NCI-H774 (cell line): ENCODE measurements at regions not wholly inside any gene's neighbourhood (a gene's known extent, or its start where the extent isn't known, plus 50 kb on each side); places are given as distances from the start of the nearest gene placed in this dataset.
"Not testable (repeated sequence)": the region's sequence is repeated elsewhere in the genome, so short reads cannot be mapped to it uniquely, and the experiment has no call there.

ENCODE experiments used
- DNase-seq: peaks from one replicate; lab custom pipeline; 2025; lab: John Stamatoyannopoulos, UW

- not testable (repeated sequence) for DNase-seq
Measured at GRCh38 chr7:135872861-135873260, 104.3 kb downstream of the MTPN start.

DNA sequence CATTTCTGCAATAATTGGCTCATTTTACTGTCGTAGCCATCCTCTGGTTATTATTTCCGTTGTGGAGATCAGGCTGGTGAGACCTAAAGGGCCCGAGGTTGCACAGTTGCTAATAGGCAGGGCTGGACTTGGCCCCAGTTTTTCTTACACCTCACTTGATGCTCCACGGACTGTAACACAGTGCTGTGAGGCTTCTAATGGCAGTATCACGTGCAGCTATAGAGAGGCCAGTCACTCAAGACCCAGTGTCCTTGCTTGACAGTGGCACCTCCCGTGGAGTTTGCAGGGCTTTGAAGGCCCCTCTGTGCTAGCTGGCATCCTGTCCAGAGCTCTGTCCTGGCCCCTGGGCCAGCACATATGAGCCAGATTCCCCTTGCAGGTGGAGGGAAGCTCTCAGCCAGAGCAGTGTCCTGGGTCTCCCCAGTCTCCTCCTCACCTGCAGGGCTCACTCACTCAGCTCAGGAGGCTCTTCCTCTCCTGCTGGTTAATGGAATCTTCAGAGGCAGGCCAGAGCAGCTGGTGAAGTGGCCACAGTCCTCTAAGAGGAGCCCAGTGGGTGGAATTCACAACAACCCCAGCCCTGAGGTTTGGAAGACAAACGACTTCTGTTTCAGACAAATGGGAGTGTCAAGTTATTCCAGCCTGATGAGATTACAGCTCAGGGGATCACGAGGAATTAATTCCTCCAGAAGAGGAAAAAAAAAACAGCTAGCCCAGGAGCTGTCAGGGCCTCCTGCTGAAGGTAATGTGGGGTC lies 114.2 kb upstream of the FAM180A start:
- DNase-seq: no peak

- DNase-seq: no peak
Measured at GRCh38 chr7:135859538-135859937, 110.9 kb upstream of the FAM180A start.

GRCh38 chr7:135858851-135859250 lies 110.2 kb upstream of the FAM180A start:
- DNase-seq: no peak

- DNase-seq: no peak
Measured at GRCh38 chr7:135858379-135858778, 109.8 kb upstream of the FAM180A start.

- no peak for DNase-seq
Measured at GRCh38 chr7:135857519-135858274, 109.1 kb upstream of the FAM180A start.

DNA sequence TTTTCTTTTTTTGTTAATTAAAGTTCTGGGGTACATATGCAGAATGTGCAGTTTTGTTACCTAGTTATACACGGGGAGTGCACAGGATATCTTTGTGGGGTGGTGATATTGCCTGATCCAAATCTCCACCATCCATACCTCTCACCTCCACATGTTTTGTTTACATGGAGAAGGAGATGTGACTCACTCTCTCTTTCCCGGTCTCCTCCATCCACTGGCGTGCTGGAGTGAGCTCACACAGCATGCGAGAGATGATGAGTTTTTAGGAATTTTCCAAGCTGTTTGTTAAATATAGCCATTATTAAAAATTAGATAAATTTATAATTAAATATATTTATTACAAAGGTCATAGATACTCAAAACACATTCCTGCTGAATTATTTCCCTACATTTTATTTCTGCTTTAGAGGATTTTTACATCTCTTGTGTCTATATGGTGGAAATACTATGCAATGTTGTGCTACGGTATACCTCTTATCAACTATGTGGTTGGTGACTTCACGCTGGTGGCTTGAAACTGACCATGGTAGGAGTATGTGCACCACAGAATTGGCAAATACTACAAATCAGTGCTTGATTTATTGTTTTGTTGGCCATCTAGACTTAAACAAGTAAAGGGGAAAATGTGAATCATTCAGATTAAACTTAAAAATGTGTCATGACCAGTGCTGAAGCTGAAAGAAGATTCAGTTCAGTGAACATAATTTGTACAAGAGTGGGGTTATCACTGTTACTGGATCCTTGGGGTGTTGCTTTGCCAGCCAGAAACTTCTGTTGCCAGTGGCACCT lies 107.9 kb upstream of the FAM180A start:
- no peak for DNase-seq

DNA sequence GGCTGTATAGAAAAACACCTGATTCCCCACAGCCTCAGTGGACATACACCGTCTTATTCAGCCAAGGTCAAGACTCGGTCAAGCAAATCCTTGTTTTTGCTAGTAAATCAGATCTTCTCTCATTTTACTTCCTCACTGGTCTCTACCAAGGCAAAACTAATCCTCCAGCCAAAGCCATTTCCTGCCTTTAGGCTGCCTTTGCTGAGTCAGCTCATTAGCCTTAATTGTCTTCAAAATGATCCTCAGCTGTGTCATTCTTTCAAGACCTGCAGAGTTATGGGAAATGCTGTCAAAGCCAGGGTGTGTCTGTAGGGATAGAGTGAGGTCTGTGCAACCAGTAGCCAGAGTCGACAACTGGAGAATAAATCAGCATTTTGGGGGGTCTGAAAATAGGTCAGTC lies 107.2 kb upstream of the FAM180A start:
- DNase-seq: no peak

DNA sequence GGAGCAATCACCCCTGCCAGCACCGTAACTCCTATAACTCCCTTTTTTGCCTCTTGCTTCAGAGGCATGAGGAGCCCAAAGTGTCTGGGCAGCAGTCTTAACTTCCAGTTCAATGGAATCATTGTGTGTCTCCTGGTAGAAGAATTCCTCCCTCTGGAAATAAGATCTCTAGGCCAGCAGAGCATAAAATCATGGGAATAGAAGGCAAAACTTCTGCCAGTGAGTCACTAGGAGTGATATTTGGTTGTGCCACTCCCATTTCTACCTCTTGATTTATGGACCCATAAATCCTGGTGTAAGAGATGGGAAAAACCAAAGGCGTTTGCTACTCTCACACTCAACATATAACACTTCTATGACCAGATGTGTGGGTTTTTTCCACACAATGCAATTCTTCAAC lies 104.9 kb upstream of the FAM180A start:
- DNase-seq: no peak

GRCh38 chr7:135853008-135853407 lies 104.4 kb upstream of the FAM180A start:
- no peak for DNase-seq

DNA sequence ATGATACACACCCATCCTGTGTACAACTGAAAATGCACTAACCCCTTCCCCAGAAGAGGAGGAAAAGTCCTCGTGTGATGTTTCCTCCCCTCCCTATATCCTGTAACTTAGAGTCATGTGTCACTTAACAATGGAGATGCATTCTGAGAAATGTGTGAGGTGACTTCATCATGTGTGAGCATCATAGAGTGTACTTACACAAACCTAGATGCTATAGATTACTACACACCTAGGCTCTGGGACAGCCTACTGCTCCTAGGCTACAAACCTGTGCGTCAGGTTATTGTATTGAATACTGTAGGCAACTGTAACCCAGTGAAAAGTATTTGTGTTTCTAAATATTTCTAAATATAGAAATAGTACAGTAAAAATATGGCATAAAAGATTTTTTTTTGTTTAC lies 98.6 kb upstream of the FAM180A start:
- DNase-seq: no peak

DNA sequence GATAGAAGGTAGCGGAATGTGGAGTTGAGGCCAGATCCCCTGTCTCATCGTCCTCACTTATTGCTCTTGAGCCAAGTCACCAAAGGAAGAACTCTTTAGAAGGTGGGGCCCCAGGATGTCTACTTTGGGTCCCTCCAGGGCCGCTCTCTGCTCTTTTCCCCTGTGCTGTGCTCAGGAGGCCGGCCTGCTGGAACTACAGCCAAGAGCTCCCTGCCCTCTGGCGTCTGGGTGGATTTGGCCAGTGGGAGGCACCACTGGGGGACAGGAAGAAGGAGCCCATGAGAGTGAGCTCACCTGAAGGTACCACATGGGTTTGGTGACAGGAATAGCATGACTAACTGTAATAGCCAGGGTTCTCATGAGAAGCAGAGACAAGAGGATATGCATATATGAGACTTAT lies 97.7 kb upstream of the FAM180A start:
- DNase-seq: no peak

DNA sequence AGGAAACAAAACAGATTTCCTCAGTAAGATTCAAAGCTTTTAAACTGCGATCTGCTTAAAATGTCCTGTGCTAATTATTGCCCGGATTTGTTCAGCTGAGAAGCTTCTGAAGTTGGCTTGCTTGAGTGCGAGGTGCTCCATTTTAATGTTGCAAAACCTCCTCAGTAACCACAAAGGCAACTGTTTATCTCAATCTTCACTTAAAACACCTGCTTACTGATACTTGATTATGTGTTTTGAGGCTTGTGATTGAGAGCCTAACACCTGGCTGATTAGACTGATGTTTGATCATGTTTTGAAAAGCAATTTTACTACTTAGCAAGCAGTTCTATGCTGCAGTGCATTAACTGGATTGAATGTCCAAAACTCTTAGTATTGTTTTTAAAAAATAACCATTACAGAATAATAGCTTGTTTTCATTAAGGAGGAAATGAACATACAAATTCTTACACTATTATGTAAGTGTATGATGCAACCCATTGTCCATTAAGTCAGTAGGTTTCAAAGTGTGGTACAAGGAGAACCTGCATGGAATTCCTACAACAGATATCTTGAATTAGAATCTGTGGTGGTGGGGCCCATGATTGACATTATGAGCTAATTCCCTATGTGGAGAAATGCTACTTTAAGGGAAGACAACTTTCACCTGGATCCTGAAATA lies 96.9 kb upstream of the FAM180A start:
- peak; percentile 14 for DNase-seq

- no peak for DNase-seq
Measured at GRCh38 chr7:135844903-135845302, 96.3 kb upstream of the FAM180A start.

DNA sequence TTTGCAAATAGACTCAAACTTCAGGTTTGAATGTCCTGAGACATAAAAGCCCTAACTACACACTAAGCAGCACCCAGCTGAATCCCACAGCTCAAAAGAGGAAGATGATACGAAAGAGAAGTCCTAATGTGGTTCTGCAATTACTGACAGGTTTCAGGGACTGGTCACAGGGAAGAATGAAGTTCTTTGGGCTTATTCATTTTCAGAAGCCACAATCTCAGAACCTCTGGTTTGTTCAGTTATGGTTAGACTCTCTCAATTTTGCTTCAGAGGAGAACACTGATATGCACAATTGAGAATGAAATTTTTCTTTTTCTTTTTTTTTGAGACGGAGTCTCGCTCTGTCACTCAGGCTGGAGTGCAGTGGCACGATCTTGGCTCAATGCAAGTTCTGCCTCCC lies 94.6 kb upstream of the FAM180A start:
- no peak for DNase-seq

DNA sequence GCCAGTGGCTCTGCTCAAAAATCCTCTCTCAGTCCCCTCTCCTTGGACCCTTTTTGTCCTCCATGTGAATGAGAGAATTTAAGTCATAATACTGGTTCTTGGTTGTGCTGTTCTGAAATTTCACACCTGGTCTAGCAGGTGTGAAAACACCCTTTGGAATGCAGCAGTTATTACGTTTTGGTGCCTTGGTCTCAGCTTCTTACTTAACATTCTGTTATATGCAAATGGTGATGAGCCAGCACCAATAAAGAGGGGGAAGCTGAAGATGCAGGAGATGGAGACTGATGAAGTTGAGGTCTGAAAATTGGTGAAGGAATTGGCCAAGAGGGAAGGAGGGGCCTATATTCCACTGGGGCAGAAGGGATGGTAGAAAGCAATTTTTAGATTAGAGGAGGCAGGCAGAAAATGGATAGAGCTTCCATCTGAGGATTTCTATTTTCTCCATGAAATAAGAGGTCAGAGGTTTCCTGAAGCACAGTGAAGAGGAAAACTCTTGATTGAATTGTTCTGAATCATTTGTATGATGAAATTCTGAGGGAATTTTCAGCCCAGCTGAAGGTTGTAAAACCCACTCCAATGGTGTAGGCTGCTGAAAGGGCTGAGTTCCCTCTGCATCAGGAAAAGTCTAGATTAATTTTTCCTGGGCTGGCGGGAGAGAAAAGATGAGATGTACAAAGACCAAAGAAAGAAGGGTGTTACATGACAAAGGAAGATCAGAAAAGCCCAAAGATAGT lies 94.0 kb upstream of the FAM180A start:
- DNase-seq: no peak

- DNase-seq: no peak
Measured at GRCh38 chr7:135840591-135840990, 92.0 kb upstream of the FAM180A start.

DNA sequence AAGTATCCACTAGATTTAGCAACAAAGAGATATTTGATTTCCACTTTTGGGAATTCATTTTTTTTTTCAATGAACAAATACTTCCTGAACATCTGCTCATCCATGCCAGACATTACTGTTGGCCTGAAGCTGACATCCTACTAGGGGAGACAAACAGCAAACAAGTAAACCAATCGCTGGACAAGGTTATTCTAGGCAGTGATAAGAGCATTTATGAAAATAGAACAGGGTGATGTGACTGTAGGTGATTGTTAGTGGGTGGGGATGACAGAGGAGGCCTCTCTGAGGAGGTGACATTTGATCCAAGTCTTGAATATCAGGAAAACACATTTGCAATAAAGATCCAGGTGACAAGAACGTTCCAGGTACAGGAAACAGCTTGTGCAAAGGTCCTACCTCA lies 89.1 kb upstream of the FAM180A start:
- DNase-seq: no peak

- DNase-seq: no peak
Measured at GRCh38 chr7:135834266-135834665, 85.7 kb upstream of the FAM180A start.

DNA sequence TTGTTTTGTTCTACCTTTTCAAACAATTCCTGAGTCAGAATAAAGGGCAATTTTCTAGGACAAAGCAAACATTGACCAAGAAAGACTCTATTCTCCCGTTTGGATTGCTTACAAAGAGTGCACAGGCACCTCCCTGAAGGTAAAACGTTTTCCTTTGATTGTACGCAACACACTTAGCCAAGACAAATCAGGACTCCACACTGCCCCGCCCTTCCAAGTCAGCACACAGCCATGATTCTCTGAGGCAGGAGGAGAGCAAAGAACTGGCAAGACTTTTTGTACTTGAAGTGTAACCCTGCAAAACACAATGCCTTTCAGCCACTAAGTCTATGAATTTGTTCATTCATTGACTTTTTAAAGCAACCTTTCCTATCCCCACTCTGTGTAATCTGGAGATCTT lies 85.0 kb upstream of the FAM180A start:
- DNase-seq: no peak

DNA sequence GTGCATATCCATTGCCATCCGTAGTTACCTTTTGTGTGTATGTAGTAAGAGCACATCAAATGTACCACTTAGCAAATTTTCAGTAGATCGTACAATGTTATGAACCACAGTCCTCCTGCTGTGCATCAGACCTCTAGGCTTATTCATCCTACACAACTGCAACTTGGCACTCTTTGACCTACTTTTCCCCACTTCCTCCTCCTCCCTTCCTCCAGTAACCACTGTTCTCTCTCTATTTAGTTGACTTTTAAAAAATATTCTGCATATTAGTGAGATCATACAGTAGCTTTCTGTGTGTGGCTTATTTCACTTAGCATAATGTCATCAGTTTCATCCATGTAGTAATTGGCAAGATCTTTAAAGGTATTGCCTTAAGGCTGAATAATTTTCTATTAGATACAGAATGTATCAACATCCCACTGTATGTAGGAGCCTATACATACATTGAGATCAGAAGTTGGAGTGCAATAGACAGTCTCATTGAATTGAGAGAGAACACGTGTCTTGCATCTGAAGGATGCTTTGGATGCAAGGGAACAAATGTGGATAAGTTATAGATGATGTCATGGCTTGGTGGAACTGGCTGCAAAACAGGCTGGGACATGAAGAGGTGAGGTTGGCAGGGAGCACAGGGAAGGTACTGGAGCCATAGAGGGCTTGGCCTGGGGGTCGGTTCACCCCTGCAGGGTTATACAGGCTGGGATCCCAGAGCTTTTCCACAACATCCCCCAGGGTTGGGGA lies 83.0 kb upstream of the FAM180A start:
- no peak for DNase-seq
